ENCODE measurements at regions not wholly inside any gene's neighbourhood (a gene's known extent, or its start where the extent isn't known, plus 50 kb on each side); places are given as distances from the start of the nearest gene placed in this dataset.

- TF ChIP-seq POLR2A (IDR thresholded peaks at IDR 0.05): no peak
- TF ChIP-seq, protein P1, sequence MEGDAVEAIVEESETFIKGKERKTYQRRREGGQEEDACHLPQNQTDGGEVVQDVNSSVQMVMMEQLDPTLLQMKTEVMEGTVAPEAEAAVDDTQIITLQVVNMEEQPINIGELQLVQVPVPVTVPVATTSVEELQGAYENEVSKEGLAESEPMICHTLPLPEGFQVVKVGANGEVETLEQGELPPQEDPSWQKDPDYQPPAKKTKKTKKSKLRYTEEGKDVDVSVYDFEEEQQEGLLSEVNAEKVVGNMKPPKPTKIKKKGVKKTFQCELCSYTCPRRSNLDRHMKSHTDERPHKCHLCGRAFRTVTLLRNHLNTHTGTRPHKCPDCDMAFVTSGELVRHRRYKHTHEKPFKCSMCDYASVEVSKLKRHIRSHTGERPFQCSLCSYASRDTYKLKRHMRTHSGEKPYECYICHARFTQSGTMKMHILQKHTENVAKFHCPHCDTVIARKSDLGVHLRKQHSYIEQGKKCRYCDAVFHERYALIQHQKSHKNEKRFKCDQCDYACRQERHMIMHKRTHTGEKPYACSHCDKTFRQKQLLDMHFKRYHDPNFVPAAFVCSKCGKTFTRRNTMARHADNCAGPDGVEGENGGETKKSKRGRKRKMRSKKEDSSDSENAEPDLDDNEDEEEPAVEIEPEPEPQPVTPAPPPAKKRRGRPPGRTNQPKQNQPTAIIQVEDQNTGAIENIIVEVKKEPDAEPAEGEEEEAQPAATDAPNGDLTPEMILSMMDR (IDR thresholded peaks at IDR 0.05): no peak
Measured at GRCh38 chr10:7027237-7027912, 383.5 kb downstream of the SFMBT2 start.
